Epithelial cell of proximal tubule (primary cell): ENCODE measurements at regions not wholly inside any gene's neighbourhood (a gene's known extent, or its start where the extent isn't known, plus 50 kb on each side); places are given as distances from the start of the nearest gene placed in this dataset.

Experiments used
- DNase-seq: peaks from one replicate; pipeline ENCODE4 v3.0.0-alpha.2; 2011; ENCODE audit warnings: low read depth
- H3K4me3 ChIP-seq: 2 replicates; pipeline ENCODE4 v1.5.1; 2011; ENCODE audit warnings: low read depth, mild to moderate bottlenecking, low read length
- CTCF ChIP-seq: conservative IDR thresholded peaks from 2 replicates; pipeline ENCODE4 v1.5.1; 2012; ENCODE audit warnings: low read depth, mild to moderate bottlenecking, low read length

GRCh38 chr10:109259293-109259692 is 664.0 kb downstream of the XPNPEP1 start:
- no peak for DNase-seq
- H3K4me3 ChIP-seq, result no peak overlapping the region
- TF ChIP-seq CTCF, result no peak

- no peak for DNase-seq
- TF ChIP-seq CTCF, result no peak
- no peak overlapping the region for H3K4me3 ChIP-seq
These were observed 670.0 kb downstream of the XPNPEP1 start for GRCh38 chr10:109253306-109253705.

- DNase-seq, result no peak
- no peak overlapping the region for H3K4me3 ChIP-seq
- TF ChIP-seq CTCF, result no peak
These were observed 673.2 kb downstream of the XPNPEP1 start for GRCh38 chr10:109250152-109250551.

GRCh38 chr10:109247814-109248213 is 675.5 kb downstream of the XPNPEP1 start:
- H3K4me3 ChIP-seq, result no peak overlapping the region
- no peak for TF ChIP-seq CTCF
- no peak for DNase-seq

- H3K4me3 ChIP-seq, result no peak overlapping the region
- TF ChIP-seq CTCF, result no peak
- no peak for DNase-seq
These were observed 677.5 kb downstream of the XPNPEP1 start for GRCh38 chr10:109245821-109246220.

GRCh38 chr10:109239371-109239770 is 683.9 kb downstream of the XPNPEP1 start:
- no peak for TF ChIP-seq CTCF
- no peak for DNase-seq
- no peak overlapping the region for H3K4me3 ChIP-seq

GRCh38 chr10:109237682-109238081 is 685.6 kb downstream of the XPNPEP1 start:
- H3K4me3 ChIP-seq, result no peak overlapping the region
- no peak for DNase-seq
- no peak for TF ChIP-seq CTCF
